ENCODE measurements at regions not wholly inside any gene's neighbourhood (a gene's known extent, or its start where the extent isn't known, plus 50 kb on each side); places are given as distances from the start of the nearest gene placed in this dataset.

DNA sequence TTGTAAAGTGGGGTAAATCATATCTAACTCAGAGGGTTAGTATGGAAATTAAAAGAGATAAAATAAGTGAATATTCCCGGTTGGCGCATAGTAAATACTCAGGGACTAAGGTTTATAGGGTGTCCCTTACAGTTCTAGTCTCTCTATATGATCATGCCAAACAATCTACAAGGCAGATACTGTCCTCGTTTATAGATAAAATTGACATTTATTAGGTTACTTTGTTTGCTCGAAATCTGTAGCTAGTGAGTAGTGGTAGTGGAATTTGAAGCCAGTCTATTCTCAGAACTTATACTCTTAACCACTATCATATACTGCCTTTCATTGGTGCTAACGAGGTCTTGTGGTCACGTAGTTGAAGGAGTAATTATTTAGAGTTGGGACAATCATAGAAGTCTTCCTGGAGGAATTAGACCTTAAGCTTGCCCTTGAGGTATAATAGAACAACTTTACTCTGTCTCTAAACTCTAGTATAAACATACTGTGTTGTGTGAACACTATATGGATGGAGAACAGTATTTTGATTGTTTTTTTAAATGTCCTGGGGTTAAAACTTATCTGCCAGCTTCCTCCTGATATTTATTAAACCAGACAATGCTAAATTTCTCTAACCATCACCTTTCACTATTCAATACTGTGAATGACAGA lies 324.0 kb downstream of the STIM2 start:
- ATAC-seq, result no peak
- DNase-seq, result no peak

DNA sequence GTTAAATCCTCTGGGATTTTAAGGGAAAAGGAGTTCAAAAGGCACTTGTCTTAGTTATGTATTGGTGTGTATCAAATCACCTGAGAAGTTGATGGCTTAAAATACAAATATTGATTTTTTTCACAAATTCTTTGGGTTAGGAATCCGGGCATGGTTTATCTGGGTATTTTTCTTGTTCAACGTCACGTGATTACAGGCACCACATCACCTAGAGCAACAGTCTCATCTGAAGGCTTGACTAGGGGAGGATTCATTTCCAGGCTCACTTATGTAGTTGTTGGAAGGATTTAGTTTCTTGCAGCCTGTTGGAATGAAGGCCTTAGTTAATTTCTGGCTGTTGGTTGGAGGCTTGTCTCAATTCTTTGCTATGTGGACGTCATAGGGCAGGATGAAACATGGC lies 326.1 kb downstream of the STIM2 start:
- no peak for DNase-seq
- no peak for ATAC-seq

DNA sequence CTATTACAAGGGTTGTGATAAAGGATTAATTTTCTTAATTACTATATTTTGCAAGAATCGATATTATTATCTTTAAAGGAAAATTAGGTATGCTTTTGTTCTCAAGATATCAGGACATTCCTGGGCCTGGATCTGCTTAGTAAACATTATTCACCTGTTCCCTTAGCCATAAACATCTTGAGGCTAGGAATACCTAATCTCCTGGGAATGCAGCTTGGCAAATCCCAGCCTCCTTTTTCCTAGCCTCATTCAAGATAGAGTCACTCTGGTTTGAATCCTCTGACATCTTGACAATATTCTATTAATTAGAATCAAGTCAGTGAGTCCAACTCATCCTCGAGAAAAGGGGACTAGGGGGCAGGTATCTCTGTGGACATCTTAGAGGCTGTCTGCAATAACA lies 327.1 kb downstream of the STIM2 start:
- ATAC-seq (no peak), DNase-seq (no peak)

DNA sequence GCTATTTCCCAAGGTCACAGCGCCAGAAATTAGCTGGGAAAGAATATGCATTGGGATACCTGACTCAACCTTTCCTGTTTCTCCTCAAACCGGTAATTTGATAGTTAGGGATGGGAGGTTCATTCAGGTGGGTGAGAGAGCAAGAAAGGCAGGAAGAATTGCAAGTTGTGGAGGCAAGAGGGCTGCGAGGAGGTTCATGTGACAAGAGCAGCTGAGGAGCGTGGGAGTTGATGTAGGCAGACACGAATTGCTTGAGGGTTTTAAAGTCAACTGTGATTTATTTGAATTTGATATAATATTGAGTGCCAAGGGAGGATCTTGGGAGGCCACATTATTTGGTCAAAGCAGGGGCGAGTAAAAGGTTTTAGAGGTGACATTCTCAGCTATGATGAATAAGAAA lies 329.0 kb downstream of the STIM2 start:
- DNase-seq (no peak), ATAC-seq (no peak)

DNA sequence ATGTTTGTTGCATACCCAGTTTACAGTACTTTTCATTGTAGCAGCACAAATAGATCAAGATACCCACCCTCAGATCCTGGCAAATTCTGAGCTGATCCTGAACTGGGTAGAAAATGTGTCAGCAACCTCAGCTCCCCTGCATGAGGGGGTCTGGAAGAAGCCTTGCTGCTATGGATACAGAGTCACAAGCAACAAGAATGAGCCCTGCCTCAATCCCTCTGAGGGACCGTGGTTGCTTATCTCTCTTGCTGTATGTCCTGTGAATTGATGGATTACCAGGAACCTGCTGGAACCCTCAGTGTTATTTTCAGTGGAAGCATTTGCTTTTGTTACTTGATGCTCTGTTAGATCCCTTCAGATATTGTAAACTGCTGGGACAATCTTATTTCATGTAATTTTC lies 331.0 kb downstream of the STIM2 start:
- DNase-seq (no peak), ATAC-seq (no peak)

DNA sequence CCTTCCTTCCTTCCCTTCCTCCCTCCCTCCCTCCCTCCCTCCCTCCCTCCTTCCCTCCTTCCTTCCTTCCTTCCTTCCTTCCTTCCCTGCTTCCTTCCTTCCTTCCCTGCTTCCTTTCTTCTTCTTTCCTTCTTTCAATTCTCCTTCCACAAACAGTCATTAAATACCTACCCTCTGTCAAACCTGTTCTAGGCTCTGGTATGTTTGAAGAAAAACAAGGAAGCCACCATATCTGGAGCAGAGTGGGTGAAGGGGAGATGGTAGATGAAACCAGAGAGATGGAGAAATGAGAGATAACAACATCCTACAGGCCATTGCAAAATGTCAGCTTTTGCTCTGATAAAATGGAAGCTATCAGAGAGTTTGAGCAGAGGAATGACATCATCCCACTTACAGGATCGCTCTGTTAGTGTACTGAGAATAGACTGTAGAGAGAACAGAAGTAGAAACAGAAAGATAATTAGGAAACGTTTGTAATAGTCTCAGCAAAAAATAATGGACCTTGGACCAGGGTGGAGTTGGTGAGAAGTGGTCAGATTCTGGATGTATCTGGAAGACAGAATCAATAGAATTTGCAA lies 334.0 kb downstream of the STIM2 start:
- ATAC-seq, result no peak
- no peak for DNase-seq

DNA sequence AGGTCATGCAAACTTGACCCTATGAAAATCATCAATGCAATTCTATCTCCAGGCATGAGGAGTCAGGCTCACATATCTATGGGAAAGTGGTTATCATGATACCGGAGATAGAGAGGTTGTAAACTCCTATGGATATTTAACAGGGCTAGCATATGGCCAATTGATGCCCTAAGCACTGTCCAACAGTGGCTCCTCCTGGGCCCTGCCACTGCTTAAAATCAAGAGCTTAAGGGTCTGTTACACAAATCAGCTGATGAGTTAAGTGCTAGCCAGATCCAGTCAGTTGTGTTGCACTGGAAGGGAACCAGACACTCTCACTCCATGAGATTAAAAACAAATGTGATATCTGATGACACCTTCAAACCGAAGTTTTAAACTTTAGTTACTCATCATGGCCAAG lies 337.6 kb downstream of the STIM2 start:
- DNase-seq, result no peak

DNA sequence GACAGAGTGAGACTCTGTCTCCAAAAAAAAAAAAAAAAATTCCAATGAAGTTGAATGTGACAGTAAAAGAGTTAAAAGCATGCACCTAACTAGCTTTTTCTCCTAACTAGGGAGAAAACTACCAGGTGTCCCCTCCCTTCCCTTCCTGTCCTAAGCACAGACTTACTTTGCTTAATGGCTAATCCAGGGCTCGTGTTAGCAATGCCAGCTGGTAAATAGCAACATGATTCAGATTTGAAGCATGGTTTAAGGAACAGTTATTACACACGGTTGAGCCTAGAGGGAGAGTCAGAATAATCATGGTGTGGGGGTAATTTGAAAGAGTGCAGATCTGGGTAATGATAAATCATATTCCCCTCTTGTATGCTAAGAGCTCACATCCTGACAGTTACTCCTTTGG lies 338.3 kb downstream of the STIM2 start:
- no peak for ATAC-seq
- no peak for DNase-seq

More for the DNA sequence above, 337.6 kb downstream of the STIM2 start:
- ATAC-seq, result no peak

DNA sequence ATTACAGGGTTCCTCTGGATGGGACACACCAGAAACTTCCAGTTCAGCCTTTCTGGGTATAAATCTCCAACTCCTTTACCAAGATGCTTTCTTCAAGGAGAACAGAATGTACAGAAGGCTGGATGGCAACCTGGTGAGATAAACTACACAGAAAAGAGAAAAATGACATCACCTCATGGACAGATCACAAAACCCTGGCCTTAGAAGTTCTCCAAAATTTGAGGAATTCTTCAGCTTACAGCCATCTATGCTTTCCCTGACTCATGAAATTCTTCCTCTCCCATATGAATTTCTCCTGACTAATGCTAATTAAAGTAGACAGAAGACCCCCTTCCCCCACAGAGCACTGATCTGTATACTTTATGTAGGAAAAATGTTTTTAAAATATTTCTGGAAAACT lies 345.4 kb downstream of the STIM2 start:
- no peak for ATAC-seq
- DNase-seq, result no peak

DNA sequence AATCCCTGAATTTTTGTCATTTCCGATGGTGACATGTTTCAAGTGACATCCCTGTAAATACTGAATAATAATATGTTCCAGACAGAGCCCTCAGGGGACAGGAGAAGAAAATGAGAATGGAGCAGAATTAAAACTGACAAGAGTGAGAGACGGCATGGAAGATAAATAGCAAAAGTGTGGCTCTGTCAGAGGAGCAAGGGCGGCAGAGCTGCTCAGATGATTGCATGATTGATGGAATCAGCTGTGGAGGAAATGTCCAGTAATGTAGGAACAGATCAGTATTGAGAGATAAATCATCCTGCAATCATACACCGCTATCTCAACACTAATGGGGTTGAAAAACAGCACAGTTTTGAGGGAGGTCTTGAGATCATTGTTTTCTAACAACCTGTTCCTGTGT lies 350.3 kb downstream of the STIM2 start:
- DNase-seq (no peak), ATAC-seq (no peak)

DNA sequence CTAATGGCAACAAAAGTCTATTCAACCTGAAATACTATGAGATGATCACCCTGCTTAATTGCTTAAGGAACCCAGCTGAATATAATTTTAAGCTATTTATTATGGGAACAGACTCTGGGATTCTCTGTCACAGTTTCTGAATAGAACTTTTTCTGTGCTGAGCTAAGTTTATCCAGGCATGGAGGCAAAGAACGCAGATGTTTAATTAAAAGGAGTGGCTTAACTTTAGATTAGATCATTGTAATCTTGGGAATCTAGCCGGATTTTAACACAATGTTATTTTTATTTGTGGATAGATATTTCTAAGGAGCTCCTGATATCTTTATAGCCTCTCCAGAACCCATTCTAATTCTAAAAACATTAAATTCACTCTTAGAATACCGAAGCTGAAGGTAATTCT lies 353.4 kb downstream of the STIM2 start:
- DNase-seq, result no peak
- no peak for ATAC-seq

DNA sequence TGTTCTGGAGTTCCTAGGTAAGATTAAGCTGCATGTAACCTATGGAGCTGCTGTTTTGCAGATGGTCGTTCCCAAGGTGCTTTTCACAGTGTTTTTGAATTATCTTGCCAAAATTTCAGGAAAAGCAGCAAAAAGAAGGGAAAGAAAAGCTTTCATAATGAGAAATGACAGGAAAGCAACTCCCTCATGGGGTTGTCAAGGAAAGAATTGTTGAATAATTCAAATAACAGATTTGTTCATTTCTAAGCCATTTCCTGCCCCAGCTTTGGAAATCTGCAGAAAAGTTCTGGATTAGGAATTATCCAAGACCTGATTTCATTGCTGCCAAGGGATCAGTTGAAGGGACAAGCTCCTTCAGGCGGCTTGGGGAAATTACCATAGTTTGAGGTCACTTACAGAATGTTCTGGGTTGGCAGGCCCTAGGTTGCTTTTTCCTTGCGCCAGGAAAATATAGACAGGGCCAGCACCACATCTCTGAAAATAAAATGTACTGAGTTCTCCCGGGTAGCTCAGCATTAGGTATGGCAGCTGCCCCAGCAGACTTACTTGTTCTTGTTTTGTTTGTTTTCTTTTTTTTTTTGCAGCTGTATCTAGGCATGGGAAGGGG lies 354.7 kb downstream of the STIM2 start:
- DNase-seq, result no peak
- no peak for ATAC-seq

DNA sequence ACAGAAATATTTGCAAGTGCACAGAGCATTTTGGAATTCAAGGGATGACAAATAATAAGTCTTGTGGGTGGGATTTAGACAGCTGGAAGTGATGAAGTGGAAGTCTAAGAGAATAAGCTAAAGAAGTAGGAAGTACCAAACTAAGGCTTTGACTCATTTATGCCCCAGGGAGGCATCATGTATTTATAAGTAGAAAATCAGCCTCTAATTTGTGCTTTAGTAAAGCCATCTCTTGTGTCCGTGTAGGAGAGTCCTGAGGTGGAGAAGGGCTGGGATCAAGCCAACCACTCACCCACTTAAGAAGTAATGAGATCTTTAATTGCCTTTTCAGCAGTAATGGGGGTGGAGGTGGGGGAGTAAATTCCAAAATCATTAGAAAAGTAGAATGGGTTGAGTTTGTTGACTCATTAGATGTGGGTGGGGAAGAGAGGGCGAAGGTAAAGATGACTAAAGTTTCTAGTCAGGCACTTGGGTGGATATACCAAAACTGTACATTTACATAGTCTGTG lies 356.7 kb downstream of the STIM2 start:
- DNase-seq, result no peak
- ATAC-seq, result no peak

DNA sequence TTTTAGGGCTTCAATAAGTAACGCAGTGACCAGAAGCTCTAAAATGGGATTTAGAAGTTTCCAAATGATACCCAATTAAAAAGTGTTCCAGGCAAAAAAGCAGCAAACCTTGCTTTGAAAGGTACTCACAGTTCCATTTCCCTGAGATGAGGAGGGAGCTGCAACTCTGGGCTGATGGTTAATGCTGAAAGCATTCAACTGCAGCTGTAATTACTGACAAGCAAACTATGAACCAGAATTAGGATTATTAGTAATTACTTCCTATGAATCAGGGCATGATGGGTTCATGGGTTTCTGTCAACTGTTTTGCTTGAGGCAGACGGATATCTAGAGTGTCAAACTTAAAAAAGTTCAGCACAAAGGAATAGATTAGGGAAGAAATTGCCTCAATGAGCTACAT lies 357.4 kb downstream of the STIM2 start:
- DNase-seq (no peak), ATAC-seq (no peak)

DNA sequence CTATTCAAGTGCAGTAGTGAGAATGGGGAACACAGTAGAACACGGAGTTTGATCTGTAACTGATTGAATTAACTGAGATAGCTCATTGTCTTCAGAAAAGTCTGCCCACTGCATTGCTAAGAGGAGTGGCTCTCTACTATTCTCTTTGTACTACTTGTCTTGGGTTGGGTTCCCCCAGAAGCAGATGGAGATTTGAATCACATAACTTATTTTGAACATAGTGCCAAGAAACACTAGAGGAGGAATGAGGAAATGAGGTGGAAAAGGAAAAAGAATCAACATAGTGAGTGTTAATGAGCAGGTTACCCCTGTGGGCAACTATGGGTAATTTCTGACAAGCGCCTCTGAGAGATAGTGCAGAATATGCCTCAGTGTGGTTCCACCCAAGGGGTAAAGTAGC lies 362.7 kb downstream of the STIM2 start:
- no peak for ATAC-seq
- DNase-seq, result no peak

DNA sequence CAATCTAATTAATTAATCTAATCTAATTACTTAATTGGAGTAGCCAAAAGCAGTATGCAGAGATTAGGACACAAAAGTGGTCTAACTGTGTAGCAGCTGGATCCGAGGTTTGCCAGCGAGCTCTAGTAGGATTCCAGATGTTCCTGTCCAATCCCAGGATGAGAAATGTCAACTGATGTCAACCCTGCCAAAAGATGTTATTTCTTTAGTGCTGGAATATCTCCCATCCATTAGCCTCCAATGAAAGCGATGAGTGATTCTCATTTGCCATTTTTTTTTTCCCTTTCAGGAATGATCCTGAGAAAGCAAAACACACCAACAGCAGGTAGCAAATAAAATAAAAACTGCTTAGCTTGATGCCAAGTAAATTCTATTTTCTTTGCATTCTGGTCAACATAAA lies 372.9 kb downstream of the STIM2 start:
- no peak for ATAC-seq
- no peak for DNase-seq

DNA sequence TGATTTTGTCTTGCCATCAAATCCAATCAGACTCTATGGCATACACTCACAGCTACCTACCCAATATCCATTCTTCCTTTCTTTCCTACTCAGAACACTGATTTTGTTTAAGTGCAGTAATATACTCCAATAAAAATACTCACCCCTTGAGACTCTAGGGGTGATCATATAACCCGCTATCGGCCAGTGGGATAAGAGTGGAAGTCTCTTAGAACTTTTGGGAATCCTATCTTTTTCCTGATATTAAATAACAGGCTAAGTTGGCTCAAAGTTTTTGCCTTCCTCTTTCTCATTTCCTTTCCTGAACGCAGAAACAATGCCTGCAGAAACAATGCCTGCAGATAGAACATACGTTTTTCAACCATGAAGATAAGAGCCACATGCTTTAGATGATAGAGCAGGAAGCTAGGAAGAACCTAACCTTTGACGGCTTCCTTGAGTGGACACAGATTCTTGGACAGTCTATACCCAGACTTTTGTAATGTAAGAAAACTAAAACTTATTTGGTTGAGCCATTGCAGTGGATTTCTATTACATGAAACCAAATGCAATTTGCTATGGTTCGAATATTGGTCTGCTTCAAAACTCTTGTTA lies 373.8 kb downstream of the STIM2 start:
- DNase-seq (no peak), ATAC-seq (no peak)

DNA sequence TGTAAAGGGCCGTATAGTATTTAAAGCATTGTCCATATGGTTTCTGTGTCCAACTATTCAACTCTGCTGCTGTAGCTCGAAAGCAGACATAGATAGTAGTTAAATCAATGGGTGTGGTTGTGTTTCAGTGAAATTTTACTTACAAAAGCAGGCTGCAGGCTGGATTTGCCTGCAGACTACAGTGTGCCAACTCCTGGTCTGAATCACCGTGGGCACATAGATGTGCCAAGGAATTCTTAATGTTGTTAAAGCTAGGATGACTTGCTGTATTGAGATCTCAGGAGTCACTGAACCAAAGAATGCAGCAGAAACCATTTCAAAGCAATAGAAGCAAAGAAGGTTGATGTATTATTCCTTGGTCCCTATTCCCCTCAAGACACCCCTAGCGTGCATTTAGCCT lies 379.0 kb downstream of the STIM2 start:
- DNase-seq, result no peak
- no peak for ATAC-seq

DNA sequence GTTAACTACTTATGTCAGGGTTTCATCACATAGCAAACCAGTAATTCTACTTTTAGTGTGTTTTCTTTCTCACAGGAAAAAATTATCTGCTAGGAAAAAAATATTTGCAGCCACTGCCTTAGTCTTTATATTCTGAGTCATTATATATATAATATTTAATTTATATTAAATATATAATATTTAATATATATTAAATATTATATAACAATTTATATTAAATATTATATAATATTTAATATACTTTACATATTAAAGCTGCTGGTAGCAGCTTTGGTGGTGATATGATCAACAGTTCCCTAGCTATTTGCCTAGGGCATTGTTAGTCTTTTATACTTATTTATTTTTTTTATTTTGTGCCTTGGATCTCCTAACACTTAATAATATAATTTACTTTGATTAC lies 381.6 kb downstream of the STIM2 start:
- no peak for DNase-seq
- ATAC-seq, result no peak

DNA sequence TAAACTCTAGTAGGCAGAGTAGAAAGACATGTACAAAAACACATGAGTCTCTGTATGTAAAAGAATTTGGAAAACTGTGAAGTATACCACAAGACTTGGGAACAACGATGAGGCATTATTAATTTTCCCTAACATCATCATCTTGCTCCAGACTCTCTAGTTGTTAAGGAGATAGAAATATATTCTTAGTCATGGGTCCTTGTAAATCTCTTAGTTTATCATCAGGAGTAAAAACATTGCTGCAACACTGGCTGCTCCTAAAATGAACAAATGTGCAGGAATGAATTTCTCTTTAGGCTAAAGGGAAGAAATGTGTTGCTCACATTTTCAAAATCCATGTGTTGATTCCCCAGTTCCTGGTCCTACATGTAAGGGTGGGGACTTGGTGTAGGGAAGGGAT lies 384.6 kb downstream of the STIM2 start:
- DNase-seq, result no peak
- ATAC-seq, result no peak

DNA sequence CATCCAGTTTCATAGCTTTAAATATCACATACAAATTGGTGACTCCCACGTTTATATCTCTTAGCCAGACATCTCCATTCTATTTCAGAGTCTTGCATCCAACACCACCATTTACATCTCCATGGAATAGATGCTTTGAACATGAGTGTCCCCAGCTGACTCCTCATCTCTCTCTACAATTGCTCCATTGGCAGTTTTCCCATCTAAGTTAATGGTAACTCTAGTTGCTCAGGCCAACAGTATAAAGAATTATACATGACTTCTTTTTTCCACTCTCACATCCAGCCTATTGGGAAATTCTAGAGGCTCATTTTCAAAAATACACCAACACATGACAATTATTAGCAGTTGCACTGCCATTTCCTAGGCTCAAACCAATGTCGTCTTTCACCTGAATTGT lies 388.2 kb downstream of the STIM2 start:
- ATAC-seq (no peak), DNase-seq (no peak)

DNA sequence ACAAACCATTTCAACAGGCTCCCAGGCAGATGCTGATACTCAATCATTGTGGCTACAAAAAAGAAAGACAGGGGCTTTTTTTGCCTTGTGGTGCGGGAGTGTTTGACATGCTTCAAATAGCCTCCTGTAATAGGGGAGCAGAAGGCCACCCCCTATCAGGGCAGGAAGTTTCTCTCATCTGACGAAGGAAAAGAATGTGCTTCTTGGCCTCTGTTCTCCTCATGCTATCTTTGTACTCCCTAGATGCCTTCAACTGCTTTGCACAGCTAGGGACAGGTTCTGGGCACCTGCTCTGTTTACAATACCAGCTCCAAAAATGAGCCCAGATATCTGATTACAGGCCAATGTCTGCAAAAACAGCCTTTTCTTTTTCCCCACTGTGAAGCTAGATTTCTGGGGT lies 391.1 kb downstream of the STIM2 start:
- no peak for ATAC-seq
- DNase-seq, result no peak

DNA sequence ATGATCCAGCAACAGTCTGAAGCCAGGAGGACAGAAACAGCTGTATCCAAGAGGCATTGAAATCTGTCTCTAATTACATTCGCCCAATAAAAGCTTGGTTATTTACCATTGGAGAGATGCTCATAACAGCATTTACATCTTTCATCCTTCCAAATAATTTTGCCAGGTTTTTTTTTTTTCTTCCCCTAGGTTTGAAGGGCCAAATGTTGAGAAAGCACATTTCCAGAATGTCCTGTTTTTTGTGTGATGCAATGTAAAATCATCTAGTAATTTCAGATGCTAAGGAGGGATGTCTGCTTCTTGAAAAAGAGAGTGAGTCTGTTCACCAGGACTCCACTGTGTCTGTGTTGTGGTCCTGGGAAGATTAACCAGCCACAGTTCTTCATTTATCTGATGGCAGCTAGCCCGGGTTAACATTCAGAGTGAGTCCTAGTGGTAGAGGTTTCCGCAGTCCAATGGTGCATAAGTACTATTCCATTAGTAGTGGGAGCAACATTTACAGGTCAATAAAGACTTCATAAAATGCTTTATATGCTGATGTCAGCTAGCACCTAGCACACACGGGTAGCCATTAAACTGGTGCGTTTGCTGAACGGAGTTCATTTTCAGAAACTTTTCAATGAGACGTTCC lies 406.8 kb downstream of the STIM2 start:
- DNase-seq (no peak), ATAC-seq (no peak)
